ENCODE measurements at regions not wholly inside any gene's neighbourhood (a gene's known extent, or its start where the extent isn't known, plus 50 kb on each side); places are given as distances from the start of the nearest gene placed in this dataset.
"Not testable (repeated sequence)": the region's sequence is repeated elsewhere in the genome, so short reads cannot be mapped to it uniquely, and the experiment has no call there.

DNA sequence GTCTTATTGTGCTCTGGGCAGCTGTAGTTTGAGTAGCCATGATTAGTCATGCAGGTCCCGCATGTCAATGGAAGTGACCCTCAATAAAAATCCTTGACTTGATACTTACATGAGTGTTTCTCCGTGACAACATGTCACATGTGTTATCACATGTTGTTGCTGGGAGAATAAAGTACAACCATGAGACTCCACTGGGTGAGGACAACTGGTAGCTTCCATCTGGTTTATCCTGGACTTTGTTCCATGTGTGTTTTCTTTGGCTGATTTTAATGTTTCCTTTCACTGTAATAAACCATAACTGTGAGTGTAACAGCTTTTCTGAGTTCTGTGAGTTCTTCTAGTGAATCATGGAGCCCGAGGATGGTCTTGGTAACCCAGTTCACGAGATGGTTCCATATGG lies 63.1 kb upstream of the NDN start:
- H3K27me3 Mint-ChIP-seq = no peaks in the 10 kb centered on the region

DNA sequence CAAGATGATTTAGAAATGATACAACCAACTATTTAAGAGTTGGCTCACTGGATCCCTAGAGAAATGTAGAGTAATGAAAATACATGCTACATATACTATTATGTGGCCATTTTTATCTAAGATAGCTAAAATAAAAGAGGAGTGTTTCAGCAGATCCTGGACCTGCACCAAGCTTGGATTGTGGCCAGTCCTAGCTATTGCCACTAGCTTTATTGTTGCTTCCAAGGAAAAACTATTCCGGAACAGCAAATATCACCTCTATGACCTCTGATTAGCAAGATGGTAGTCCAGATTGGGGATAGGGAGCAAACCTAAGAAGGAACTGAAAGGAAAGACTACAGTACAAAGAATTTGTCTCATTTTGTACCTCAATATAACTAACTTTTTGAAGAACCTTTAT lies 63.7 kb upstream of the NDN start:
- Mint-ChIP-seq H3K4me3 (no peak overlapping the region), H3K9me3 (peaks cover 2 to 12% of the 10 kb centered on the region in 2 donors), H3K4me1 (no peaks in the 10 kb centered on the region), H3K27me3 (no peaks in the 10 kb centered on the region), H3K27ac (no peak overlapping the region), H3K36me3 (no peaks in the 10 kb centered on the region)
- DNase-seq (no peak), ATAC-seq (replicated peaks) (no peak)

More for the DNA sequence above, 63.1 kb upstream of the NDN start:
- DNase-seq (no peak), ATAC-seq (replicated peaks) (no peak)
- no peak overlapping the region for H3K27ac Mint-ChIP-seq
- peaks cover 2 to 6% of the 10 kb centered on the region in 2 donors for H3K9me3 Mint-ChIP-seq
- H3K4me3 Mint-ChIP-seq = no peak overlapping the region
- no peaks in the 10 kb centered on the region for H3K4me1 Mint-ChIP-seq
- H3K36me3 Mint-ChIP-seq = no peaks in the 10 kb centered on the region

DNA sequence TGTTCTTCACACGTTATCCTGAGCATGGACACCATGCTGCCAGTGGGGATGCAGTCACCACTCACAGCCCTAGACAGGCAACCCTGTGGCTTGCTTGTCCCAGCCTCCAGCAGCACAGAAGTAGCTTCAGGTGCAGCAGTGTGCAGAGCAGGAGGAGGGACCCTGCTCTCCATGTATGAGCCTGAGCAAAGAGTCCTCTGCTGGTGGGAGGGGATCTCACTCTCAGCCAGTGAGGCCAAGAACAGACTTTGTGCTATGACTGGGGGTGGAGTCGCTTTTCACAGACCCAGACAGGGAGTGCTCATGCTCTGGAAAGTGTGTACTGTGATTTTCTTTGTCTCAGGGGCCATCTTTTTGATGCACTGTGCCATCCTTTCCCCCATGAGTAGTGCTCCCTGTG lies 66.1 kb upstream of the NDN start:
- Mint-ChIP-seq H3K36me3 (no peaks in the 10 kb centered on the region), H3K27ac (no peak overlapping the region), H3K4me1 (no peaks in the 10 kb centered on the region), H3K27me3 (no peaks in the 10 kb centered on the region), H3K9me3 (peaks cover 4 to 13% of the 10 kb centered on the region in 2 donors), H3K4me3 (no peak overlapping the region)
- ATAC-seq (replicated peaks) = no peak
- no peak for DNase-seq

DNA sequence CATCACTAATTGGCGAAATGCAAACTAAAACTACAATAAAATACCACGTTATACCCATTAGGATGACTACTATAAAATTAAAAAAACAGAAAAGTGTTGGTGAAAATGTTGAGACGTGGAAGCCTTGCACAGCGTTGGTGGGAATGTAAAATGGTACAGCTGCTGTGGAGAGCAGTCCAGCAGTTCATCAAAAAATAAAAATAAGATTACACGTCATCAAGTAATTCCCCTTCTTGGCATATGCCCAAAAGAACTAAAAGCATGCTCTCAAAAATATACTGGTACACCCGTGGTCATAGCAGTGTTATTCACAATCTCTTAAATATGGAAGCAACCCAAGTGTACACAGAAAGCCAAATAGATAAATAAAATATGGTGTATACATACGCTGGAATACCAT lies 71.8 kb upstream of the NDN start:
- DNase-seq = no peak
- Mint-ChIP-seq H3K4me1 (no peaks in the 10 kb centered on the region), H3K4me3 (no peak overlapping the region), H3K27me3 (no peaks in the 10 kb centered on the region), H3K27ac (no peak overlapping the region), H3K9me3 (peaks cover 9 to 17% of the 10 kb centered on the region in 2 donors), H3K36me3 (no peaks in the 10 kb centered on the region)
- no peak for ATAC-seq (replicated peaks)

DNA sequence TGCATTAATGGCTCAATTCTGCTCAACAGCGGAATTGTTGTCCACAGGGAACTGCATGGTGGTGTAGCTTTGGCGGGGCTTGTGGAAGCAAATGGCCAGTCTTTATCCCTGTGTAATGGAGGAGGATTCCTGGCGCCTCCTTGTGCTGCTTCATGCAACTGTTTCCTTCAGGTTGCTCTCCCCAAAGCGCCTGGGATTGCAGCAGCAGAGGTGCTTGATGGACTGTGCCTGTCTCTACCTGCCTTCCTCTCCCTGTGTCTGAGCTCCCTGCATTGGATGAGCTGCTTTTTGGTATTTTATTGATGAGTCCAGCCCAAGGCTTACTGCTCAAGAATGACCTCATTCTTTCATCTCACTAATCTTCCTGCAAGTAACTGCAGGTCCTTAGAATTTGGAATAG lies 72.9 kb upstream of the NDN start:
- Mint-ChIP-seq H3K36me3 (no peaks in the 10 kb centered on the region), H3K27me3 (no peaks in the 10 kb centered on the region), H3K4me3 (no peak overlapping the region), H3K4me1 (no peaks in the 10 kb centered on the region), H3K9me3 (peaks cover 15 to 22% of the 10 kb centered on the region in 2 donors), H3K27ac (no peak overlapping the region)
- no peak for DNase-seq
- no peak for ATAC-seq (replicated peaks)

DNA sequence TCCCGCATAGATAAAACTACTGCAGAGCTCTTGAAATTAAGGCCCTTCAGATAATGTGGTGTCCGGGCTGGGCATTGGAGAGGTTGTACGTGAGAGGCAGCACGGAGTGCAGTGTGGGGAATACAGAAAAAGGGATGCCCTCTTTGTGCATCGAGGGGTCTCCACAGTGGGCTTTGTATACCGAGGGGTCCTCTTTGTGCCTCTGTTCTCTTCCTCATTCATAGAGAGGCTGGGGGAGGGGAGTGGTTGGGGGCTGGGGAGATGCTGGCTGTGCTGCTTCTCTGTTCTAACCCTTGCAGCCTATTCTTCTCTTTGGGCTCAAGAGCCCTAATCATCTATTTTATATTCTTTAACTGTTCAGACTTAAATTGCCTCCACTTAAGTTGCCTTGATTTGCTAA lies 74.3 kb upstream of the NDN start:
- Mint-ChIP-seq H3K4me3 (no peak overlapping the region), H3K9me3 (peaks cover 18 to 19% of the 10 kb centered on the region in 2 donors), H3K4me1 (no peaks in the 10 kb centered on the region), H3K27ac (no peak overlapping the region), H3K27me3 (no peaks in the 10 kb centered on the region), H3K36me3 (no peaks in the 10 kb centered on the region)
- DNase-seq (no peak), ATAC-seq (replicated peaks) (no peak)

DNA sequence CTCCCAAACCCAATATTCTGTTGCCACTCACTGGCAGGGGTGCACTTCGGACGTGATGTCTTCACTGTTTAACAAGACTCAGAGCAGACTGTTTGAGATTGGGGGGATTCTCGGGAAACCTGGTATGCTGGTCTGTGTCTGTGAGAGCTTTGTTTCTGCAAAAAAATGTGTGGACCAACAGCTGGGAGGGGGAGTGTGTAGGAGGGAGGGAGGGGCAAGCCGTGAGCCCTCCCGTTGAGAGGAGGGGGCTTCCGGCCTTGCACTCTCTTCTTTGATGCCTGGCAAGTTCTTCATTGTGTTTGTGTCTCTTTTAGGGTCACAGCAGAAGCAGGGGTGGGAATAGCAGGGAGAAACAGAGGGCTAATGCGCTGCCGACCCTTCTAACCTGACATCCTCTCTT lies 74.9 kb upstream of the NDN start:
- H3K4me3 Mint-ChIP-seq = no peak overlapping the region
- DNase-seq (no peak), ATAC-seq (replicated peaks) (no peak)
- H3K27me3 Mint-ChIP-seq = no peaks in the 10 kb centered on the region
- H3K27ac Mint-ChIP-seq = no peak overlapping the region
- H3K9me3 Mint-ChIP-seq = peaks cover 20 to 21% of the 10 kb centered on the region in 2 donors
- no peaks in the 10 kb centered on the region for H3K4me1 Mint-ChIP-seq
- H3K36me3 Mint-ChIP-seq = no peaks in the 10 kb centered on the region

DNA sequence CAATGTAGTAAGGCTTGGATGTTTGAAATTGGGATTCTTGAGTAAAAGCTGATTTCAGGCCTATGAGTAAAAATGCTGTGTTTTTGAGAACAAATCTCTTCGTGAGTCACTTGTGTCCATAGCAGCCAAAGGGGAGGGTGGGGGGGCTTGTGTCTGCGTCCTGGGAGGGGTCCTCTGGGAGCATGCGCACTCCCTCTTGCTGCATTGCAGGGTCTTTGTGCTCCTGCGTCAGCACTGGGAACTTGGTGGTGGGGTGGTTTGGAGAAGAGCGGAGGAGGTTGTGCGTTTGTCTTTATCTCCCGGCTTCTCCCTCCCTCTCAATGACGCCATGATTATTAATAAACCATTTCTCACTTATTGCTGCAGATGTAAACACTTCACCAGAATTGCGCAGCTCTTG lies 75.9 kb upstream of the NDN start:
- H3K9me3 Mint-ChIP-seq = peaks cover 23 to 25% of the 10 kb centered on the region in 2 donors
- H3K4me3 Mint-ChIP-seq = no peak overlapping the region
- no peaks in the 10 kb centered on the region for H3K36me3 Mint-ChIP-seq
- no peaks in the 10 kb centered on the region for H3K27me3 Mint-ChIP-seq
- no peak for ATAC-seq (replicated peaks)
- no peaks in the 10 kb centered on the region for H3K4me1 Mint-ChIP-seq
- no peak overlapping the region for H3K27ac Mint-ChIP-seq
- no peak for DNase-seq

DNA sequence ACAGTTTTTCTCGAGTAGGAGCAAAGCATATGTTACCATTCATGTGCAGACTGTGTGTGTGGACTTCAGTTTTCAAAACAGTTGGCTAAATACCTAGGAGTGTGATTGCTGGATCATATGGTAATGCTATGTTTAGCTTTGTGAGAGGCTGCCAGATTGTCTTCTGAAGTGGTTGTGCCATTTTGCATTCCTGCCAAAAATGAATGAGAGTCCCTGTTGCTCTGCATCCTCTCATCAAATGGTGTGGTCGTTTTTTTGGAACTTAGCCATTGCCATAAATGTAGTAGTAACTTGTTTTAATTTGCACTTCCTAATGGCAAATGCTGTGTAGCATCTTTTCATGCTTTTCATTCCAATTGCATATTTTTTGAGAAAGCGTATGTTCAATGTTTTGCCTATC lies 77.2 kb upstream of the NDN start:
- Mint-ChIP-seq H3K27me3 (no peaks in the 10 kb centered on the region), H3K4me1 (no peaks in the 10 kb centered on the region), H3K9me3 (peaks cover 21 to 27% of the 10 kb centered on the region in 2 donors), H3K36me3 (no peaks in the 10 kb centered on the region), H3K27ac (no peak overlapping the region), H3K4me3 (no peak overlapping the region)
- DNase-seq = no peak
- ATAC-seq (replicated peaks) = no peak

DNA sequence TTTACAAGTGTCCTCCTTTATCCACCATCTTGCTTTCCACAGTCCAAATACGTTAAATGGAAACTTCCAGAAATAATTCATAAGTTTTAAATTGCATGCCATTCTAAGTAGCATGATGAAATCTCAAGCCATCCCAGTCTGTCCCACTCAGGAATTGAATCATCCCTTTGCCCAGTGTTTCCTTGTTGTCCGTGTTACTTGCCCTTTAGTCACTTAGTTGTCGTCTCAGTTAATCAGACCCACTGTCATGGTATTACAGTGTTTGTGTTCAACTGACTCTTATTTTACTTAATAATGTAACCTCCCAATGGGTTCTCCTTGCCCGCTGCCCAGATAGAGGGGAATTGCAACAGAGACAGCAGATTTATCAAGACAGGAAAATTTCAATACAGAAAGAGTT lies 77.6 kb upstream of the NDN start:
- H3K36me3 Mint-ChIP-seq = no peaks in the 10 kb centered on the region
- H3K27ac Mint-ChIP-seq = no peak overlapping the region
- no peak overlapping the region for H3K4me3 Mint-ChIP-seq
- DNase-seq (no peak), ATAC-seq (replicated peaks) (no peak)
- no peaks in the 10 kb centered on the region for H3K4me1 Mint-ChIP-seq
- no peaks in the 10 kb centered on the region for H3K27me3 Mint-ChIP-seq
- H3K9me3 Mint-ChIP-seq = peaks cover 21 to 24% of the 10 kb centered on the region in 2 donors

DNA sequence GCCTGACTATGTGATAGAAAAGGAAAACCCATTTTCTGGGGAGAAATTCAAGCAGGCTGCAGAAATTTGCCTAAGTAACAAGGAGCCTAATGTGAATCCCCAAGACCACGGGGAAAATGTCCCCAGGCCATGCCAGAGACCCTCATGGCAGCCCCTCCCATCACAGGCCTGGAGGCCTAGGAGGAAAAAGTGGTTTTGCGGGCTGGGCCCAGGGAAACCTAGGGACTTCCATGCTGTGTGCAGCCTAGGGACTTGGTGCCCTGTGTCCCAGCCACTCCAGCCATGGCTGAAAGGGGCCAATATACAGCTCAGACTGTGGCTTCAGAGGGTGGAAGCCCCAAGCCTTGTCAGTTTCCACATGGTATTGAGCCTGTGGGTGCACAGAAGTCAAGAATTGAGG lies 79.7 kb upstream of the NDN start:
- DNase-seq; H3K4me1 Mint-ChIP-seq; H3K4me3 Mint-ChIP-seq; H3K36me3 Mint-ChIP-seq; H3K27me3 Mint-ChIP-seq; ATAC-seq (replicated peaks); H3K27ac Mint-ChIP-seq: not testable (repeated sequence)
- peaks cover 24 to 30% of the 10 kb centered on the region in 2 donors for H3K9me3 Mint-ChIP-seq

DNA sequence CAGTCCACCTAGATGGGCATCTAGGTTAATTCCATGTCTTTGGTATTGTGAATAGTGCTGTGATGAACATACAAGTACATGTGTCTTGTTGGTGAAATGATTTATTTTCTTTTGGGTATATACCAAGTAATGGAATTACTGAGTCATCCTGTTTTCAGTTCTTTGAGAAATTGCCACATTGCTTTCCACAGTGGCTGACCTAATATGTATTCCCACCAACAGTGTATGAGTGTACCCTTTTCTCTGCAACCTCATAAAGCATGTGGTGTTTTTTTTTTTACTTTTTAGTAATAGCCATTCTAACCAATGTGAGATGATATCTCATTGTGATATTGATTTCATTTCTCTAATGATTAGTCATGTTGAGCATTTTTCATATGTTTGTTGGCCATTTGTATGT lies 86.0 kb upstream of the NDN start:
- no peak overlapping the region for H3K27ac Mint-ChIP-seq
- DNase-seq (no peak), ATAC-seq (replicated peaks) (no peak)
- H3K4me1 Mint-ChIP-seq = no peaks in the 10 kb centered on the region
- H3K27me3 Mint-ChIP-seq = no peaks in the 10 kb centered on the region
- no peaks in the 10 kb centered on the region for H3K36me3 Mint-ChIP-seq
- H3K4me3 Mint-ChIP-seq = no peak overlapping the region
- H3K9me3 Mint-ChIP-seq = peaks cover 7 to 14% of the 10 kb centered on the region in 2 donors

DNA sequence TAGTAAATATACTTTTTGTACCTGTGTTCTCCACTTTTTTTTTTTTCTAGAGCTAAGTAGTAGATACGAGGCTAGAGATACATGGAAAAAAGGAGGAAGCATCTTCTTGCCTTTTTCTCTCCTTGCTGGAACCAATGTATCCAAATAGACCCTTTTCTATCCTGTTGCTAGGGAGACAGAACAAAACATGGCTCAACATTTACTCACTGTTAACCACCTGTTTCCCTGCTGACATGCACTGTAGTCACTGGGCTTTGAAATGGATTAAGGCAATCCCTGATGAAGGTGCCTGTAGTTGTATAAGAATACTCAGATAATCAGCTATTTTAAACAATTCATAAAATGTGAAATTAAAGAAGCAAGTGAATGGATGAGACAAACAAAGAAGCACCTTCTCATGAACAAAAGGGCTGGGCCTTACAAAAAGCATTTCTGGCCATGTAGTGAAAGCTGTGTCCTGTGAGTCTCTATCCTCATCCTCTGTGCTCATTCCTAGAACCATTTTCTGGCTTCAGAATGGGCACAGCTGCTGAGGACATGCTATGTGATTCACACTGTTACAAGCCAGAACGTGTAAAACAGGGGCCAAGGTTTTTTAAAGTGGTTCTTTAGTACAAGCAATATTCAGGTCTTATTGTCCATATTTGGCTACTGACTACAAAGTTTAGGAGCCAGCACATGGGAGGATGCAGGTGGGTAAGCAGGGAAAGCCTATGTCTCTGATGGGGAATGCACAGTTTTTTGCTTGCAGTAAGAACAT lies 100.4 kb upstream of the NDN start:
- Mint-ChIP-seq H3K9me3 (no peaks in the 10 kb centered on the region), H3K27ac (no peak overlapping the region), H3K4me3 (no peak overlapping the region), H3K4me1 (no peaks in the 10 kb centered on the region), H3K36me3 (no peaks in the 10 kb centered on the region), H3K27me3 (no peaks in the 10 kb centered on the region)
- no peak for DNase-seq
- ATAC-seq (replicated peaks) = no peak

DNA sequence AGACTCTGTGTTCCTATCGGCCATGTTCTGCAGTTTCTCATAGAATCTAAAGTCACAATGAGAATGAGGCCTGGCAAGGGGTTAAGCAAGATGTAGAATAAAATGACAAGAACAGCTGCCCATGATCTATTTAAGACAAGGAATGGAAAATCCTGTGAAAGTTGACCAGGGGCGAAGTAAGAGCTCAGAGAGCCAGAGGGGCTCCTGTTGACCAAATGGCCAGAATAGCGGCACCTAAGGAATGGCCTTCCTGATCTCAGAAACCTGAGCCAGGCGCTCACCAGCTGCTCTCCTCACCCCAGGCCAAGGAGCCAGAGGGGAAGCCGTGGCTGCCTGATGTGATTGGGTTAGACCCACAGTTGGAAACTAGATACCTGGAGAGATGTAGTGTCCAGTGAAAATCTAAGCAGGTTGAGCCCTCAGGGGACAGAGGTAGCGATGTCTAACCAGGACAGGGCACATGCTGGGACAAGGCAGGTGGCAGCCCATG lies 106.1 kb upstream of the NDN start:
- ATAC-seq (replicated peaks) (no peak), DNase-seq (no peak)
- Mint-ChIP-seq H3K4me1 (no peaks in the 10 kb centered on the region), H3K4me3 (no peak overlapping the region), H3K9me3 (peaks cover 11% of the 10 kb centered on the region in 2 donors), H3K27ac (no peak overlapping the region), H3K36me3 (no peaks in the 10 kb centered on the region), H3K27me3 (no peaks in the 10 kb centered on the region)

DNA sequence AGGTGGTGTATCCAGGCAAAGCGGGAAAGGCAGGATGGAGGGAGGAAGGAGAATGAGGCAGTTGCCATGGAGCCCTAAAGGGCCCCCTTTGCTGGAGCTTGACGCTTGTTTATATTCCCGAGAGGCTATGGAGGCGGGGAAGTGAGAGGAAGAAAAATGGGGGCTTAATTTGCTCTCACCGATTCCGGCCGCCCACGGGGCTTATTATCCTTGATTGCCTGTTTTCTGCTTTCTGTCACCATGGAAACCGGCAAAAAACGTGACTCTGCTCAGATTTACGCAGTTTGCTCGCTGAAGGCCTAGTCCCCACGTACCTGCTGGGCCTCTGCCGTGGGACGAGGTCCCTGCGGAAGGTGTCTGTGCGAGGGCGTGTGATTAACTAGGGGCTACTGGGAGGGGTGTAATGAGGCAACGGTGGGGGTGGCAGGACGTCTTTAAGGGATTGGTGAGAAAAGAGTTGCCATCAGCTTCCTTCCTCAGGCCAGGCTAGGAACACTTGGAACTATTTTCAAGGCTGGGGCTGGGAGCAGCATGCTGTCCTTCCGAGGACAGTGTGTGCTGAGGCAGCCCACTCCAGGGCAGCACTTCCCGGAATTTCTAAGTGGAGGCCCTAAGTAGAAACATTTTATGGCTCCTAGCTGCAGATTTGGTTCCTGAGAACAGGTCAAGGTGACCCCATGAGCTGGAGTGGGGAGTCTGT lies 110.8 kb upstream of the NDN start:
- DNase-seq = no peak
- H3K36me3 Mint-ChIP-seq = no peaks in the 10 kb centered on the region
- peaks cover 11 to 19% of the 10 kb centered on the region in 2 donors for H3K9me3 Mint-ChIP-seq
- ATAC-seq (replicated peaks) = no peak
- no peaks in the 10 kb centered on the region for H3K4me1 Mint-ChIP-seq
- no peak overlapping the region for H3K27ac Mint-ChIP-seq
- H3K27me3 Mint-ChIP-seq = no peaks in the 10 kb centered on the region
- no peak overlapping the region for H3K4me3 Mint-ChIP-seq

All from stimulated activated naive B cell treated with anti-CD40 and anti-IgM and Interleukin-4, amounts not matched to agents 10 μg/mL and 1 μg/mL and 100 μg/mL, for 72 hours (primary cell).